Spleen (tissue), 11 donors: ENCODE measurements at regions not wholly inside any gene's neighbourhood (a gene's known extent, or its start where the extent isn't known, plus 50 kb on each side); places are given as distances from the start of the nearest gene placed in this dataset.

Experiments used
- DNase-seq: peaks from one replicate; pipeline ENCODE4 v3.0.0-alpha.2; 2020
- H3K27ac ChIP-seq, 8 donors: fragments of 200-600 bp; sonication (generic) in 7 of 8; 1 replicate in 4 of 8; 2 replicates in 4 of 8; pipeline versions ENCODE4 v1.5.0 to v1.8.0; 2016 to 2021; ENCODE audit warnings: inconsistent platforms in 4 of 8, mild to moderate bottlenecking in 4 of 8, moderate library complexity in 1 of 8
- H3K27me3 ChIP-seq, 7 donors: fragments of 200-600 bp; sonication (generic) in 6 of 7; replicated peaks in 1 of 7; 1 replicate in 4 of 7; 2 replicates in 3 of 7; pipeline versions ENCODE4 v1.5.0 to v1.8.0; 2016 to 2021; ENCODE audit warnings: inconsistent platforms in 3 of 7, mild to moderate bottlenecking in 1 of 7
- H3K36me3 ChIP-seq, 6 donors: fragments of 200-600 bp; sonication (generic) in 5 of 6; 1 replicate in 4 of 6; 2 replicates in 2 of 6; pipeline versions ENCODE4 v1.5.0 to v1.8.0; 2016 to 2021; ENCODE audit warnings: inconsistent platforms in 2 of 6
- H3K4me1 ChIP-seq, 6 donors: fragments of 200-600 bp; sonication (generic) in 5 of 6; 1 replicate in 3 of 6; 2 replicates in 3 of 6; pipeline versions ENCODE4 v1.5.0 to v1.8.0; 2016 to 2021; ENCODE audit warnings: inconsistent platforms in 3 of 6
- H3K4me3 ChIP-seq, 8 donors: fragments of 200-600 bp; sonication (generic) in 7 of 8; 1 replicate in 4 of 8; 2 replicates in 4 of 8; pipeline versions ENCODE4 v1.5.0 to v1.8.0; 2016 to 2021; ENCODE audit warnings: inconsistent platforms in 4 of 8, mild to moderate bottlenecking in 4 of 8, moderate library complexity in 2 of 8
- H3K9me3 ChIP-seq, 8 donors: fragments of 200-600 bp; sonication (generic) in 7 of 8; 1 replicate in 4 of 8; 2 replicates in 4 of 8; pipeline versions ENCODE4 v1.5.0 to v1.8.0; 2016 to 2021; ENCODE audit warnings: inconsistent platforms in 4 of 8
- POLR2A ChIP-seq, 3 donors: fragments of 450-650 bp; IDR thresholded peaks; one replicate each; pipeline ENCODE4 v1.5.1; 2017; ENCODE audit warnings: antibody characterized with exemption in 3 of 3, mild to moderate bottlenecking in 1 of 3
- POLR2AphosphoS5 ChIP-seq, 3 donors: sonication (generic); formaldehyde crosslinking; IDR thresholded peaks; one replicate each; pipeline ENCODE4 v1.5.1; 2017; ENCODE audit warnings: antibody characterized with exemption in 3 of 3
- WGBS, 5 donors: extraction: QIAGEN DNeasy Blood & Tissue Kit in 3 of 5; methylation state at CpG; one replicate each; pipeline versions ENCODE4 v1.1.5 to v1.1.7; 2013 to 2018; 5-methylcytosine and 5-hydroxymethylcytosine counted together
- intact Hi-C: fragments of 100-400 bp; cut with DNase I; formaldehyde crosslinking; loops from one replicate; pipeline ENCODE4 v1.15.0; 2023; ENCODE audit warnings: low total_unique reads
- TF ChIP-seq, protein P1 (sequence below), 11 experiments: fragments of 200-600 bp in 7 of 11; fragments of 450-650 bp in 4 of 11; sonication (generic) in 4 of 11; IDR thresholded peaks in 8 of 11; conservative IDR thresholded peaks in 3 of 11; 1 replicate in 7 of 11; 2 replicates in 4 of 11; pipeline versions ENCODE4 v1.4.0 to v1.8.0; 2016 to 2021; ENCODE audit warnings: antibody characterized with exemption in 11 of 11, inconsistent platforms in 4 of 11, mild to moderate bottlenecking in 1 of 11
- donor health status: healthy with polysubstance abuse.
- donor health status: DM: no; HTN: no; CAD: no; lungs with moderate emphysema.
- donor health status: DM: no; HTN: no; CAD: no.
- donor health status: Bipolar disorder and iron deficiency.
- donor health status: healthy.
- donor health status: DM: no; HTN: no; CAD: no.
- donor health status: DM: yes; HTN: yes; CAD: no.

DNA sequence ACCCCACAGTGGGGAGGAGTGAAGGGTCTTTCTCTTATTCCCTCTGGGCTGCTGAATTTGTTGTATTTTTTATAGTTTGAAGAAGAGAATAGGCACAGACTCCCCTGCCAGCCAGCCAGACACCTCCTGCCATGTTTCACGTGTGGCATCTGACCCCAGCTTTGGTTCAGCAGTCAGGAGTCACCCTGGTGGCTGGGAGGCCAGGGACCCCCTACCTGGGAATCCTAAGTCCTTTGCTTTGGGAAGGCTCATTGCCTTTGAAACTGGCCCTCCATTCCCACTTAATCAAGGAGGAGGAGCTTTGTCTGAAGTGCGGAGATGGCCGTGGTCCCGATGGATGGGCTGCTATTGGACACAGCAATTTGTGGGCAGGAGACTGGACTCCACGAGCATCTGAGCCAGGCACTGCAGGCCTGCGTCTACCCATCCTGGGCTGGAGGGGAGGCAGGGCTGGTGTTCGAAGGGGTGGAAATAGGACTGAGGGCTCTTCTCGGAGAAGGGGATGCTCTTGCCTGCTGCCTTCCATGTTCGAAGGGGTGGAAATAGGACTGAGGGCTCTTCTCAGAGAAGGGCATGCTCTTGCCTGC, 196.1 kb downstream of the DLL1 start:
- H3K4me3 ChIP-seq: no peak overlapping the region
- no peak overlapping the region for H3K27ac ChIP-seq
- H3K9me3 ChIP-seq: no peaks in the 10 kb centered on the region
- intact Hi-C loops: no loop called here
- H3K4me1 ChIP-seq: peaks cover under 1 to 13% (median 7%) of the 10 kb centered on the region in 6 donors
- no peaks in the 10 kb centered on the region for H3K36me3 ChIP-seq
- 85 to 90% (median 88%) methylated on average over 9 of the region's 9 CpGs for WGBS, 5 donors
- H3K27me3 ChIP-seq: peaks cover 0 to 39% (median 8%) of the 10 kb centered on the region in 7 donors
- peak; percentile 62 for DNase-seq
- no peak for TF ChIP-seq POLR2AphosphoS5 (IDR thresholded peaks at IDR 0.05)
- TF ChIP-seq, protein P1, sequence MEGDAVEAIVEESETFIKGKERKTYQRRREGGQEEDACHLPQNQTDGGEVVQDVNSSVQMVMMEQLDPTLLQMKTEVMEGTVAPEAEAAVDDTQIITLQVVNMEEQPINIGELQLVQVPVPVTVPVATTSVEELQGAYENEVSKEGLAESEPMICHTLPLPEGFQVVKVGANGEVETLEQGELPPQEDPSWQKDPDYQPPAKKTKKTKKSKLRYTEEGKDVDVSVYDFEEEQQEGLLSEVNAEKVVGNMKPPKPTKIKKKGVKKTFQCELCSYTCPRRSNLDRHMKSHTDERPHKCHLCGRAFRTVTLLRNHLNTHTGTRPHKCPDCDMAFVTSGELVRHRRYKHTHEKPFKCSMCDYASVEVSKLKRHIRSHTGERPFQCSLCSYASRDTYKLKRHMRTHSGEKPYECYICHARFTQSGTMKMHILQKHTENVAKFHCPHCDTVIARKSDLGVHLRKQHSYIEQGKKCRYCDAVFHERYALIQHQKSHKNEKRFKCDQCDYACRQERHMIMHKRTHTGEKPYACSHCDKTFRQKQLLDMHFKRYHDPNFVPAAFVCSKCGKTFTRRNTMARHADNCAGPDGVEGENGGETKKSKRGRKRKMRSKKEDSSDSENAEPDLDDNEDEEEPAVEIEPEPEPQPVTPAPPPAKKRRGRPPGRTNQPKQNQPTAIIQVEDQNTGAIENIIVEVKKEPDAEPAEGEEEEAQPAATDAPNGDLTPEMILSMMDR (IDR thresholded peaks at IDR 0.05 in 8 of 11, conservative IDR thresholded peaks at IDR 0.05 in 3 of 11): no peak
- TF ChIP-seq POLR2A (IDR thresholded peaks at IDR 0.05): no peak

DNA sequence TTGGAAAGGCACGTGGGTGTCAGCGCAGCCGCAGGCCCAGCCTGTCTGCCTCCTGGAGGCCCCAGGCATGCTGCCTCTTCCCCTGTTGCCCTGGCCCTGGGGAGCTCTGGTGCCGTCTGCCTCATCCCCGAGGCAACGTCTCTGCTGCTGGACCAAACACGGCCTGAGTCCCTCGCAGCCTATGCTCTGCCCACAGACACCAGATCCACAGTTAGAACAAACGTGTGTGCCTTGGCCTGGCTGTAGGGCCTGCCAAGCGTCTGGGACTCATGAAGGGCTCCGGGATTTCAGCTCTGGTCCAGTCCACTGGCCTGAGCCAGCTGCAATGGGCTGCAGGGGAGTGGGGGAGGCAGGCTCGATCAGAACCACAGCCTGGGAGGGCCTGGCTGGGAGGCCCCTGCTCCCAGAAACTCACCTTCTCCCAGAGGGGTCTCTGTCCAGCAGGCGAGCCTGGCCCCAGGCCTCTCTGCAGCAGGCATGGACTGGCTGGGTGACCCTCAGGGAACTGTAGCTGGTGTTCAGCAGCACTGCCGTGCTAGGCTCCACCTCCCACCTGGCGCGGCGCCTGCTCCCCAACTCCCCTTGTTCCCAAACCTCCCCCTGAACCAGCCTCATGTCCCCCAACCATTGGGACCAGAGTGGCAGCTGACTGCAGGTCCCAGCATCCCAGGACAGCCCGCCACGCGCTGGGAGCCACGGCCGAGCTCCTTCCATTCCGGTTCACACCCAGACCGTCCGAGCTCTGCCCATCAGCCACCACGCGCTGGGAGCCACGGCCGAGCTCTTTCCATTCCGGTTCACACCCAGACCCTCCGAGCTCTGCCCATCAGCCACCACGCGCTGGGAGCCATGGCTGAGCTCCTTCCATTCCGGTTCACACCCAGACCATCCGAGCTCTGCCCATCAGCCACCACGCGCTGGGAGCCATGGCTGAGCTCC, 197.0 kb downstream of the DLL1 start:
- Histone ChIP-seq H3K4me1 (peaks cover 8 to 22% (median 16%) of the 10 kb centered on the region in 6 donors), H3K27ac (no peak overlapping the region), H3K4me3 (no peak overlapping the region), H3K9me3 (no peaks in the 10 kb centered on the region), H3K36me3 (no peaks in the 10 kb centered on the region), H3K27me3 (peaks cover 0 to 39% (median 8%) of the 10 kb centered on the region in 7 donors)
- peak; percentile 76 for DNase-seq
- intact Hi-C loops: no loop called here
- WGBS, 5 donors: 86 to 95% (median 91%) methylated on average over 29 to 37 of the region's 37 CpGs
- TF ChIP-seq, protein P1 (IDR thresholded peaks at IDR 0.05 in 8 of 11, conservative IDR thresholded peaks at IDR 0.05 in 3 of 11): no peak
- TF ChIP-seq POLR2A (IDR thresholded peaks at IDR 0.05): no peak
- no peak for TF ChIP-seq POLR2AphosphoS5 (IDR thresholded peaks at IDR 0.05)

DNA sequence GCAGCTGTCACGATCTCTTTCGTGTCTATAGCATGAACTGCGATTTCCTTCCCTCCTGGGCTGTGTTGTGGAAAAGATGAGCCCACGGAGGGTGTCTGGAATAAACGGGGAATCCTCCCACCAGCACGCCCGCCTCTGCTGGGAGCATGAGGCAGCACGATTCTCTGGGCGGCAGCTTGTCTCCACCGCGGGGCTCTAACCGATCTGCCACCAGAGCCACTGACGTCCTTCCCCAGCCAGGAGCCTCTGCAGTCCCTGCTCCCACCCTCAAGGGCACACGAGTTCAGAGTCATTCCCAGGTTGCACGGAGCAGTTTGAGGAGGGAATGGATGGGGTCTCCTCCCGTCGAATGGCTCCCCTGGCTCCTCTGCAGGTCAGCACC, 197.6 kb downstream of the DLL1 start:
- intact Hi-C loops: no loop called here
- peaks cover 0 to 43% (median 8%) of the 10 kb centered on the region in 7 donors for H3K27me3 ChIP-seq
- 84 to 93% (median 89%) methylated on average over 12 to 17 of the region's 17 CpGs for WGBS, 5 donors
- no peak for DNase-seq
- no peaks in the 10 kb centered on the region for H3K9me3 ChIP-seq
- H3K4me3 ChIP-seq: no peak overlapping the region
- H3K27ac ChIP-seq: no peak overlapping the region
- peaks cover 14 to 29% (median 22%) of the 10 kb centered on the region in 6 donors for H3K4me1 ChIP-seq
- no peaks in the 10 kb centered on the region for H3K36me3 ChIP-seq
- no peak for TF ChIP-seq POLR2AphosphoS5 (IDR thresholded peaks at IDR 0.05)
- TF ChIP-seq, protein P1 (IDR thresholded peaks at IDR 0.05 in 8 of 11, conservative IDR thresholded peaks at IDR 0.05 in 3 of 11): no peak
- no peak for TF ChIP-seq POLR2A (IDR thresholded peaks at IDR 0.05)

DNA sequence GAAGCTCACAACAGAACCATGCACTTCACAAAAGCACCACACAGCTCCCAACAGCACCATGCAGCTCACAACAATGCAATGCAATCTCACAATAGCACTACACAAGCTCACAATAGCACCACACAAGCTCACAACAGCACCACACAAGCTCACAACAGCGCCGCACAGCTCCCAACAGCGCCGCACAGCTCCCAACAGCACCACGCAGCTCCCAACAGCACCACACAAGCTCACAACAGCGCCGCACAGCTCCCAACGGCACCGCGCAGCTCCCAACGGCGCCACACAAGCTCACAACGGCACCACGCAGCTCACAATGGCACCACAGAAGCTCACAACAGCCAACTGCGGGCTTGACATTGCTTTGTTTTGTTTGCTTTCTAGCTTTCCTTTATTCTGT, 198.1 kb downstream of the DLL1 start:
- WGBS, 5 donors: 79 to 91% (median 81%) methylated on average over 15 of the region's 15 CpGs

More for the DNA sequence above, 198.1 kb downstream of the DLL1 start:
- peak; percentile 36 for DNase-seq
- TF ChIP-seq POLR2A (IDR thresholded peaks at IDR 0.05) (no peak), POLR2AphosphoS5 (IDR thresholded peaks at IDR 0.05) (no peak)
- TF ChIP-seq, protein P1 (IDR thresholded peaks at IDR 0.05 in 8 of 11, conservative IDR thresholded peaks at IDR 0.05 in 3 of 11): no peak
- no peaks in the 10 kb centered on the region for H3K36me3 ChIP-seq
- peaks cover 16 to 33% (median 25%) of the 10 kb centered on the region in 6 donors for H3K4me1 ChIP-seq
- H3K27me3 ChIP-seq: peaks cover 0 to 47% (median 8%) of the 10 kb centered on the region in 7 donors
- no peaks in the 10 kb centered on the region for H3K9me3 ChIP-seq
- intact Hi-C loops: no loop called here
- no peak overlapping the region for H3K27ac ChIP-seq
- no peak overlapping the region for H3K4me3 ChIP-seq
